ENCODE measurements at regions not wholly inside any gene's neighbourhood (a gene's known extent, or its start where the extent isn't known, plus 50 kb on each side); places are given as distances from the start of the nearest gene placed in this dataset.

- TF ChIP-seq CTCF (IDR thresholded peaks at IDR 0.05; ENCODE audit: low read depth, low read length), result no peak
- no peak for TF ChIP-seq POLR2A (IDR thresholded peaks at IDR 0.05; ENCODE audit: extremely low read depth, insufficient read length)
Measured at GRCh38 chr16:6363896-6364607, 968.6 kb upstream of the RBFOX1 start.
